Kidney (tissue), 13 donors: ENCODE measurements at regions not wholly inside any gene's neighbourhood (a gene's known extent, or its start where the extent isn't known, plus 50 kb on each side); places are given as distances from the start of the nearest gene placed in this dataset.
A peak's percentile ranks its signal among the peaks of the same experiment; 100 is the strongest.
"Not testable (repeated sequence)": the region's sequence is repeated elsewhere in the genome, so short reads cannot be mapped to it uniquely, and the experiment has no call there.

Source experiments
- DNase-seq, 5 donors: peaks; one replicate each; pipeline ENCODE4 v3.0.0-alpha.2; 2013 to 2020
- FAIRE-seq: peaks from 2 replicates; lab custom pipeline; 2012; peaks lifted over from hg19 to GRCh38; lab: Jason Lieb, UNC
- H3K27ac ChIP-seq, 2 donors: one replicate each; pipeline ENCODE4 v1.7.0; 2013; ENCODE audit warnings: low read depth in 2 of 2, low read length in 2 of 2, inconsistent platforms in 1 of 2
- H3K27me3 ChIP-seq: one replicate; pipeline ENCODE4 v1.7.1; 2013; ENCODE audit warnings: low read length, inconsistent platforms; ENCODE audit not compliant: control insufficient read depth, insufficient read depth
- H3K36me3 ChIP-seq, 3 donors: one replicate each; pipeline versions ENCODE4 v1.7.0 to v1.7.1; 2013; ENCODE audit warnings: low read length in 3 of 3, control low read depth in 1 of 3, inconsistent platforms in 1 of 3; ENCODE audit not compliant: insufficient read depth in 3 of 3, control insufficient read depth in 2 of 3
- H3K4me1 ChIP-seq, 3 donors: one replicate each; pipeline versions ENCODE4 v1.7.0 to v1.7.1; 2013; ENCODE audit warnings: low read length in 3 of 3, inconsistent platforms in 1 of 3, low read depth in 1 of 3; ENCODE audit not compliant: control insufficient read depth in 2 of 3, insufficient read depth in 2 of 3
- H3K4me3 ChIP-seq, 3 donors: one replicate each; pipeline versions ENCODE4 v1.7.0 to v1.8.1; 2013; ENCODE audit warnings: low read length in 3 of 3, control low read depth in 1 of 3, inconsistent platforms in 1 of 3
- H3K9ac ChIP-seq, 3 donors: one replicate each; pipeline versions ENCODE4 v1.7.0 to v1.7.1; 2013; ENCODE audit warnings: low read length in 3 of 3, control low read depth in 1 of 3, inconsistent platforms in 1 of 3
- H3K9me3 ChIP-seq, 3 donors: one replicate each; pipeline versions ENCODE4 v1.7.0 to v1.7.1; 2013; ENCODE audit warnings: low read length in 3 of 3, control low read depth in 1 of 3, inconsistent platforms in 1 of 3; ENCODE audit not compliant: control insufficient read depth in 2 of 3, insufficient read depth in 1 of 3
- CTCF ChIP-seq: IDR thresholded peaks from 3 replicates; pipeline ENCODE4 v1.5.1; 2012; ENCODE audit warnings: mild to moderate bottlenecking, moderate library complexity, borderline replicate concordance; ENCODE audit not compliant: insufficient read depth; ENCODE audit errors: extremely low read depth
- intact Hi-C: fragments of 100-400 bp; cut with DNase I; formaldehyde crosslinking; loops from one replicate; pipeline ENCODE4 v1.11.1; 2022
- donor health status: control.
- donor health status: control.
- donor health status: control.
- donor health status: control.
- donor health status: control.
- donor health status: DM: yes; HTN: yes; CAD: no.
- donor health status: Normal renal cell carcinoma (clear cell type).

- H3K4me1 ChIP-seq = peaks cover 7 to 12% (median 10%) of the 10 kb centered on the region in 3 donors
- H3K27ac ChIP-seq = peak overlapping the region in 1 of 2 donors; percentile 54
- peak in 2 of 5 donors; percentile 39 to 45 for DNase-seq
- intact Hi-C loops = no loop called here
- no peaks in the 10 kb centered on the region for H3K36me3 ChIP-seq
- H3K9me3 ChIP-seq = peaks cover 0 to 6% (median 0%) of the 10 kb centered on the region in 3 donors
- TF ChIP-seq CTCF = no peak
- peak overlapping the region in 1 of 3 donors; percentile 21 for H3K4me3 ChIP-seq
- peak; percentile 75 for FAIRE-seq
- H3K27me3 ChIP-seq = no peaks in the 10 kb centered on the region
- H3K9ac ChIP-seq = no peak overlapping the region
These were observed 308.6 kb upstream of the RPS23 start for GRCh38 chr5:82586661-82587310.

GRCh38 chr5:82586181-82586580, 308.0 kb upstream of the RPS23 start:
- H3K27me3 ChIP-seq = no peaks in the 10 kb centered on the region
- no peak for FAIRE-seq
- peak in 3 of 5 donors; percentile 51 to 88 (median 78) for DNase-seq
- H3K9ac ChIP-seq = peak overlapping the region in 1 of 3 donors; percentile 57
- H3K9me3 ChIP-seq = peaks cover 0 to 6% (median 0%) of the 10 kb centered on the region in 3 donors
- no peak for TF ChIP-seq CTCF
- intact Hi-C loops = no loop called here
- peak overlapping the region; percentile 1 to 32 (median 21) for H3K4me3 ChIP-seq
- H3K36me3 ChIP-seq = no peaks in the 10 kb centered on the region
- peaks cover 7 to 12% (median 10%) of the 10 kb centered on the region in 3 donors for H3K4me1 ChIP-seq
- H3K27ac ChIP-seq = peak overlapping the region; percentile 75 to 79

GRCh38 chr5:82584631-82585030, 306.5 kb upstream of the RPS23 start:
- Histone ChIP-seq H3K27ac (no peak overlapping the region), H3K4me3 (no peak overlapping the region), H3K4me1 (peaks cover 7 to 12% (median 10%) of the 10 kb centered on the region in 3 donors), H3K9ac (no peak overlapping the region), H3K36me3 (no peaks in the 10 kb centered on the region), H3K9me3 (no peaks in the 10 kb centered on the region), H3K27me3 (no peaks in the 10 kb centered on the region)
- FAIRE-seq = no peak
- intact Hi-C loops = no loop called here
- peak in 1 of 5 donors; percentile 44 for DNase-seq
- no peak for TF ChIP-seq CTCF

GRCh38 chr5:82583331-82583730, 305.2 kb upstream of the RPS23 start:
- H3K4me3 ChIP-seq, intact Hi-C loops, FAIRE-seq, H3K9ac ChIP-seq, H3K36me3 ChIP-seq, H3K9me3 ChIP-seq, H3K27me3 ChIP-seq, DNase-seq, H3K27ac ChIP-seq: not testable (repeated sequence)
- peaks cover 7 to 12% (median 10%) of the 10 kb centered on the region in 3 donors for H3K4me1 ChIP-seq
